AG10803 (cell line): ENCODE measurements at regions not wholly inside any gene's neighbourhood (a gene's known extent, or its start where the extent isn't known, plus 50 kb on each side); places are given as distances from the start of the nearest gene placed in this dataset.

Experiments
- DNase-seq: peaks from one replicate; pipeline ENCODE4 v3.0.0; 2010; ENCODE audit warnings: low read depth
- H3K4me3 ChIP-seq: 2 replicates; pipeline ENCODE4 v1.5.1; 2011; ENCODE audit warnings: mild to moderate bottlenecking, low read length, control low read depth
- CTCF ChIP-seq: conservative IDR thresholded peaks from 2 replicates; pipeline ENCODE4 v1.5.1; 2011; ENCODE audit warnings: mild to moderate bottlenecking, low read length, control low read depth, inconsistent platforms

- DNase-seq: peak; percentile 61
- TF ChIP-seq CTCF: no peak
- H3K4me3 ChIP-seq: no peak overlapping the region
These were observed 328.9 kb downstream of the RPS24 start for GRCh38 chr10:78362406-78363022.

GRCh38 chr10:78363190-78363589, 329.5 kb downstream of the RPS24 start:
- TF ChIP-seq CTCF: no peak
- no peak for DNase-seq
- no peak overlapping the region for H3K4me3 ChIP-seq

GRCh38 chr10:78365694-78366093, 332.0 kb downstream of the RPS24 start:
- no peak for TF ChIP-seq CTCF
- no peak for DNase-seq
- no peak overlapping the region for H3K4me3 ChIP-seq

GRCh38 chr10:78366663-78367411, 333.2 kb downstream of the RPS24 start:
- DNase-seq: no peak
- TF ChIP-seq CTCF: no peak
- no peak overlapping the region for H3K4me3 ChIP-seq

GRCh38 chr10:78367751-78368150, 334.1 kb downstream of the RPS24 start:
- DNase-seq: no peak
- no peak overlapping the region for H3K4me3 ChIP-seq
- TF ChIP-seq CTCF: no peak

GRCh38 chr10:78371136-78371535, 337.5 kb downstream of the RPS24 start:
- TF ChIP-seq CTCF: no peak
- H3K4me3 ChIP-seq: no peak overlapping the region
- no peak for DNase-seq

GRCh38 chr10:78372806-78373205, 339.1 kb downstream of the RPS24 start:
- no peak for DNase-seq
- TF ChIP-seq CTCF: no peak

More at GRCh38 chr10:78372806-78373205, 339.1 kb downstream of the RPS24 start:
- no peak overlapping the region for H3K4me3 ChIP-seq
